Liver (tissue), 3 donors: ENCODE measurements at regions not wholly inside any gene's neighbourhood (a gene's known extent, or its start where the extent isn't known, plus 50 kb on each side); places are given as distances from the start of the nearest gene placed in this dataset.

ENCODE experiments used
- ATF3 ChIP-seq: IDR thresholded peaks from 2 replicates; pipeline ENCODE4 v1.6.1; 2016; ENCODE audit warnings: antibody characterized with exemption
- EGR1 ChIP-seq, 2 donors: IDR thresholded peaks; 2 replicates each; pipeline ENCODE4 v1.6.1; 2016 to 2018; ENCODE audit warnings: antibody characterized with exemption in 2 of 2, low read depth in 2 of 2
- FOXA1 ChIP-seq: IDR thresholded peaks from 2 replicates; pipeline ENCODE4 v1.6.1; 2016; ENCODE audit warnings: antibody characterized with exemption
- GABPA ChIP-seq, 2 donors: IDR thresholded peaks in 1 of 2; conservative IDR thresholded peaks in 1 of 2; 2 replicates each; pipeline ENCODE4 v1.6.1; 2016; ENCODE audit warnings: antibody characterized with exemption in 2 of 2, mild to moderate bottlenecking in 1 of 2, moderate library complexity in 1 of 2
- JUND ChIP-seq, 2 donors: IDR thresholded peaks; 2 replicates each; pipeline ENCODE4 v1.6.1; 2016; ENCODE audit warnings: antibody characterized with exemption in 2 of 2
- MAX ChIP-seq: IDR thresholded peaks from 2 replicates; pipeline ENCODE4 v1.6.1; 2016; ENCODE audit warnings: antibody characterized with exemption
- NR2F2 ChIP-seq: IDR thresholded peaks from 2 replicates; pipeline ENCODE4 v1.6.1; 2016; ENCODE audit warnings: antibody characterized with exemption
- RAD21 ChIP-seq, 2 donors: IDR thresholded peaks; 2 replicates each; pipeline ENCODE4 v1.6.1; 2016; ENCODE audit warnings: antibody characterized with exemption in 2 of 2, mild to moderate bottlenecking in 2 of 2
- TAF1 ChIP-seq: conservative IDR thresholded peaks from 2 replicates; pipeline ENCODE4 v1.6.1; 2016; ENCODE audit warnings: antibody characterized with exemption, mild to moderate bottlenecking
- YY1 ChIP-seq: IDR thresholded peaks from 2 replicates; pipeline ENCODE4 v1.6.1; 2016; ENCODE audit warnings: antibody characterized with exemption, mild to moderate bottlenecking
- ZBTB33 ChIP-seq: IDR thresholded peaks from 2 replicates; pipeline ENCODE4 v1.6.1; 2016; ENCODE audit warnings: antibody characterized with exemption
- TF ChIP-seq, protein P1 (sequence below): fragments of 150-350 bp; IDR thresholded peaks from 2 replicates; pipeline ENCODE4 v1.5.1; 2017; ENCODE audit warnings: improper control_type of control experiment, low read depth, low read length; ENCODE audit not compliant: missing input control
- donor health status: healthy.
- donor health status: healthy.

GRCh38 chr2:15846626-15847025 is 93.7 kb upstream of the MYCN start:
- TF ChIP-seq, protein P1, sequence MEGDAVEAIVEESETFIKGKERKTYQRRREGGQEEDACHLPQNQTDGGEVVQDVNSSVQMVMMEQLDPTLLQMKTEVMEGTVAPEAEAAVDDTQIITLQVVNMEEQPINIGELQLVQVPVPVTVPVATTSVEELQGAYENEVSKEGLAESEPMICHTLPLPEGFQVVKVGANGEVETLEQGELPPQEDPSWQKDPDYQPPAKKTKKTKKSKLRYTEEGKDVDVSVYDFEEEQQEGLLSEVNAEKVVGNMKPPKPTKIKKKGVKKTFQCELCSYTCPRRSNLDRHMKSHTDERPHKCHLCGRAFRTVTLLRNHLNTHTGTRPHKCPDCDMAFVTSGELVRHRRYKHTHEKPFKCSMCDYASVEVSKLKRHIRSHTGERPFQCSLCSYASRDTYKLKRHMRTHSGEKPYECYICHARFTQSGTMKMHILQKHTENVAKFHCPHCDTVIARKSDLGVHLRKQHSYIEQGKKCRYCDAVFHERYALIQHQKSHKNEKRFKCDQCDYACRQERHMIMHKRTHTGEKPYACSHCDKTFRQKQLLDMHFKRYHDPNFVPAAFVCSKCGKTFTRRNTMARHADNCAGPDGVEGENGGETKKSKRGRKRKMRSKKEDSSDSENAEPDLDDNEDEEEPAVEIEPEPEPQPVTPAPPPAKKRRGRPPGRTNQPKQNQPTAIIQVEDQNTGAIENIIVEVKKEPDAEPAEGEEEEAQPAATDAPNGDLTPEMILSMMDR: no peak
- TF ChIP-seq JUND (IDR thresholded peaks at IDR 0.05) (no peak), EGR1 (IDR thresholded peaks at IDR 0.05; ENCODE audit: low read depth in 2 of 2) (no peak), ZBTB33 (no peak), MAX (no peak), GABPA (IDR thresholded peaks at IDR 0.05 in 1 of 2, conservative IDR thresholded peaks at IDR 0.05 in 1 of 2) (no peak), YY1 (no peak), TAF1 (no peak), NR2F2 (no peak), FOXA1 (no peak), RAD21 (IDR thresholded peaks at IDR 0.05) (no peak), ATF3 (no peak)
